K562 (cell line): ENCODE measurements at regions not wholly inside any gene's neighbourhood (a gene's known extent, or its start where the extent isn't known, plus 50 kb on each side); places are given as distances from the start of the nearest gene placed in this dataset.

Experiments
- CGGBP1 ChIP-seq: fragments of 250-450 bp; sonication (Bioruptor Pico); IDR thresholded peaks from 2 replicates; pipeline ENCODE4 v1.9.0; 2021; ENCODE audit warnings: mild to moderate bottlenecking
- CTCF ChIP-seq, 3 experiments: IDR thresholded peaks in 2 of 3; conservative IDR thresholded peaks in 1 of 3; 2 replicates each; pipeline ENCODE4 v1.5.1; 2011 to 2012; ENCODE audit warnings: low read length in 3 of 3, mild to moderate bottlenecking in 3 of 3, control low read depth in 2 of 3, improper control_type of control experiment in 1 of 3, inconsistent platforms in 1 of 3, low read depth in 1 of 3, mixed read lengths in 1 of 3, moderate library complexity in 1 of 3; ENCODE audit not compliant: insufficient read depth in 2 of 3
- ELF1 ChIP-seq: fragments of 200-800 bp; sonication (Bioruptor generic); IDR thresholded peaks from 2 replicates; pipeline ENCODE4 v1.6.1; 2016; ENCODE audit warnings: missing genetic modification characterization, missing compliant biosample characterization
- EP300 ChIP-seq: IDR thresholded peaks from 2 replicates; pipeline ENCODE4 v1.6.1; 2012; ENCODE audit warnings: low read length, improper control_type of control experiment
- ESRRA ChIP-seq: fragments of 450-650 bp; IDR thresholded peaks from 2 replicates; pipeline ENCODE4 v1.6.1; 2014; ENCODE audit warnings: low read depth, mild to moderate bottlenecking, moderate library complexity, borderline replicate concordance
- EZH2 ChIP-seq: IDR thresholded peaks from 2 replicates; pipeline ENCODE4 v1.6.1; 2012; ENCODE audit warnings: low read depth, mild to moderate bottlenecking, inconsistent platforms, low read length, borderline replicate concordance
- KLF6 ChIP-seq: fragments of 250-450 bp; sonication (Bioruptor Pico); IDR thresholded peaks from 2 replicates; pipeline ENCODE4 v1.4.0; 2020; ENCODE audit warnings: mild to moderate bottlenecking, moderate library complexity, borderline replicate concordance
- RAD21 ChIP-seq, 2 experiments: fragments of 250-450 bp in 1 of 2; fragments of 450-650 bp in 1 of 2; sonication (Bioruptor Pico) in 1 of 2; formaldehyde crosslinking in 1 of 2; IDR thresholded peaks in 1 of 2; conservative IDR thresholded peaks in 1 of 2; 2 replicates each; pipeline versions ENCODE4 v1.4.0 to v1.8.0; 2020 to 2022; ENCODE audit warnings: mild to moderate bottlenecking in 2 of 2, moderate library complexity in 1 of 2
- RBM14 ChIP-seq: fragments of 200-400 bp; formaldehyde crosslinking; IDR thresholded peaks from 2 replicates; pipeline ENCODE4 v1.6.1; 2018; ENCODE audit warnings: low read depth, mild to moderate bottlenecking, low read length, moderate library complexity, borderline replicate concordance; ENCODE audit not compliant: insufficient read depth
- REST ChIP-seq, 2 experiments: fragments of 450-650 bp; formaldehyde crosslinking in 1 of 2; IDR thresholded peaks; 2 replicates each; pipeline versions ENCODE4 v1.4.0 to v1.6.1; 2014 to 2020; ENCODE audit warnings: mild to moderate bottlenecking in 2 of 2, borderline replicate concordance in 1 of 2, low read depth in 1 of 2
- ZBTB11 ChIP-seq, 3 experiments: fragments of 200-800 bp in 1 of 3; fragments of 250-450 bp in 1 of 3; fragments of 450-650 bp in 1 of 3; sonication (Bioruptor Pico) in 1 of 3; sonication (Bioruptor generic) in 1 of 3; formaldehyde crosslinking in 1 of 3; IDR thresholded peaks; 2 replicates each; pipeline versions ENCODE4 v1.6.1 to v1.8.0; 2016 to 2022; ENCODE audit warnings: mild to moderate bottlenecking in 2 of 3, missing genetic modification characterization in 2 of 3, missing compliant biosample characterization in 1 of 3, moderate library complexity in 1 of 3
- ZHX1 ChIP-seq: fragments of 150-350 bp; conservative IDR thresholded peaks from 2 replicates; pipeline ENCODE4 v1.6.1; 2014; ENCODE audit warnings: low read length
- ZZZ3 ChIP-seq: fragments of 450-650 bp; IDR thresholded peaks from 2 replicates; pipeline ENCODE4 v1.6.1; 2016; ENCODE audit warnings: antibody characterized with exemption, mild to moderate bottlenecking, moderate library complexity

GRCh38 chr5:89826938-89827337 lies 582.6 kb downstream of the CETN3 start:
- TF ChIP-seq EP300 = no peak
- TF ChIP-seq RBM14 = no peak
- no peak for TF ChIP-seq CGGBP1 (CRISPR knock-in tag)
- no peak for TF ChIP-seq ESRRA
- no peak for TF ChIP-seq REST (IDR thresholded peaks at IDR 0.05; ENCODE audit: borderline replicate concordance)
- TF ChIP-seq REST (CRISPR knock-in tag; IDR thresholded peaks at IDR 0.05; ENCODE audit: low read depth) = no peak
- no peak for TF ChIP-seq ZZZ3
- no peak for TF ChIP-seq ZBTB11 (CRISPR knock-in tag; IDR thresholded peaks at IDR 0.05)
- TF ChIP-seq RAD21 (CRISPR knock-in tag; conservative IDR thresholded peaks at IDR 0.05 in 1 of 2, IDR thresholded peaks at IDR 0.05 in 1 of 2) = no peak
- TF ChIP-seq CTCF (IDR thresholded peaks at IDR 0.05 in 2 of 3, conservative IDR thresholded peaks at IDR 0.05 in 1 of 3; ENCODE audit: insufficient read depth in 2 of 3, low read depth in 1 of 3, low read length in 3 of 3) = no peak
- TF ChIP-seq EZH2 = no peak
- TF ChIP-seq KLF6 = no peak
- no peak for TF ChIP-seq ELF1 (tag)
- no peak for TF ChIP-seq ZHX1
